Neural progenitor cell (in vitro differentiated cells): ENCODE measurements at regions not wholly inside any gene's neighbourhood (a gene's known extent, or its start where the extent isn't known, plus 50 kb on each side); places are given as distances from the start of the nearest gene placed in this dataset.

Experiments
- CTCF ChIP-seq: fragments of 200-600 bp; sonication (generic); IDR thresholded peaks from 2 replicates; pipeline ENCODE4 v1.5.1; 2017; ENCODE audit warnings: antibody characterized with exemption, mild to moderate bottlenecking
- EZH2 ChIP-seq: fragments of 200-600 bp; sonication (generic); IDR thresholded peaks from 2 replicates; pipeline ENCODE4 v1.6.1; 2017; ENCODE audit warnings: antibody characterized with exemption, mild to moderate bottlenecking, moderate library complexity
- EZH2phosphoT487 ChIP-seq: fragments of 200-600 bp; sonication (generic); IDR thresholded peaks from 2 replicates; pipeline ENCODE4 v1.6.1; 2017; ENCODE audit warnings: antibody characterized with exemption

- TF ChIP-seq CTCF (no peak), EZH2 (no peak), EZH2phosphoT487 (no peak)
Observed at GRCh38 chrX:88886908-88887307, 139.9 kb downstream of the CPXCR1 start.
